Endothelial cell of umbilical vein (primary cell): ENCODE measurements at regions not wholly inside any gene's neighbourhood (a gene's known extent, or its start where the extent isn't known, plus 50 kb on each side); places are given as distances from the start of the nearest gene placed in this dataset.

Source experiments
- BruUV-seq: library from RNA; stranded (reverse); fragments of 400-500 nt; replicated peaks from 2 replicates; lab custom pipeline; 2021; lab: Mats Ljungman, UMichigan
- CTCF ChIA-PET: fragments of 300-600, 350-600 bp; sonication (Branson Sonifier 250); formaldehyde crosslinking; loops from one replicate; lab custom pipeline; 2021; ENCODE audit warnings: antibody characterized with exemption, inconsistent platforms; lab: Charles Lee
- POLR2A ChIA-PET: fragments of 300-600, 350-600 bp; sonication (Branson Sonifier 250); formaldehyde crosslinking; loops from one replicate; lab custom pipeline; 2021; ENCODE audit warnings: antibody characterized with exemption, inconsistent platforms; lab: Charles Lee
- DNase-seq: peaks from one replicate; pipeline ENCODE4 v3.0.0-alpha.2; 2011; ENCODE audit warnings: low read depth, low spot score
- FAIRE-seq: peaks from 2 replicates; lab custom pipeline; 2011; peaks lifted over from hg19 to GRCh38; lab: Jason Lieb, UNC
- H2AFZ ChIP-seq: 2 replicates; pipeline ENCODE4 v1.6.0; 2012; ENCODE audit warnings: low read depth, low read length, control low read depth, inconsistent platforms
- H3K27ac ChIP-seq: 2 replicates; pipeline ENCODE4 v1.5.1; 2011; ENCODE audit warnings: low read depth, mild to moderate bottlenecking, control low read depth, low read length, moderate library complexity; ENCODE audit not compliant: insufficient read depth
- H3K27me3 ChIP-seq, 2 experiments: 2 replicates each; pipeline versions ENCODE4 v1.6.0 to v1.6.1; 2011; ENCODE audit warnings: low read length in 2 of 2, mixed read lengths in 1 of 2; ENCODE audit not compliant: control insufficient read depth in 2 of 2, insufficient read depth in 2 of 2
- H3K36me3 ChIP-seq, 2 experiments: 2 replicates in 1 of 2; 3 replicates in 1 of 2; pipeline ENCODE4 v1.5.1; 2011; ENCODE audit warnings: low read length in 2 of 2, mild to moderate bottlenecking in 1 of 2, moderate library complexity in 1 of 2; ENCODE audit not compliant: control insufficient read depth in 2 of 2, insufficient read depth in 2 of 2; ENCODE audit errors: extremely low read depth in 1 of 2
- H3K4me1 ChIP-seq: 3 replicates; pipeline ENCODE4 v1.5.1; 2011; ENCODE audit warnings: mild to moderate bottlenecking, low read length; ENCODE audit not compliant: control insufficient read depth, insufficient read depth; ENCODE audit errors: extremely low read depth
- H3K4me2 ChIP-seq: 2 replicates; pipeline ENCODE4 v1.6.1; 2011; ENCODE audit warnings: low read length, control low read depth, mixed read lengths; ENCODE audit not compliant: insufficient read depth
- H3K4me3 ChIP-seq, 3 experiments: fragments of 200-600 bp in 1 of 3; sonication (generic), shearing (Covaris generic) in 1 of 3; replicated peaks in 1 of 3; 2 replicates each; pipeline ENCODE4 v1.5.1; 2011 to 2016; ENCODE audit warnings: control low read depth in 3 of 3, low read length in 3 of 3, mild to moderate bottlenecking in 2 of 3, inconsistent platforms in 1 of 3, low read depth in 1 of 3, moderate library complexity in 1 of 3; ENCODE audit not compliant: insufficient read depth in 1 of 3
- H3K79me2 ChIP-seq: 2 replicates; pipeline ENCODE4 v1.6.0; 2012; ENCODE audit warnings: low read length, inconsistent platforms; ENCODE audit not compliant: control insufficient read depth, insufficient read depth
- H3K9ac ChIP-seq: replicated peaks from 2 replicates; pipeline ENCODE3; 2011; ENCODE audit warnings: low read length, control low read depth; ENCODE audit not compliant: insufficient read depth; ENCODE audit errors: extremely low read depth
- H3K9me1 ChIP-seq: replicated peaks from 3 replicates; pipeline ENCODE4 v1.6.0; 2011; ENCODE audit warnings: mild to moderate bottlenecking, low read length; ENCODE audit not compliant: control insufficient read depth, insufficient read depth; ENCODE audit errors: extremely low read depth
- H3K9me3 ChIP-seq: replicated peaks from 2 replicates; pipeline ENCODE4 v1.5.1; 2012; ENCODE audit warnings: low read length, inconsistent platforms; ENCODE audit not compliant: control insufficient read depth, insufficient read depth
- H4K20me1 ChIP-seq: replicated peaks from 2 replicates; pipeline ENCODE3; 2011; ENCODE audit warnings: mild to moderate bottlenecking, low read length; ENCODE audit not compliant: control insufficient read depth, insufficient read depth; ENCODE audit errors: extremely low read depth
- CTCF ChIP-seq, 2 donors: IDR thresholded peaks; 1 replicate in 1 of 2; 2 replicates in 1 of 2; pipeline ENCODE4 v1.5.1; 2011; ENCODE audit warnings: low read length in 2 of 2, mild to moderate bottlenecking in 2 of 2, moderate library complexity in 2 of 2, control low read depth in 1 of 2, inconsistent platforms in 1 of 2, low read depth in 1 of 2; ENCODE audit not compliant: insufficient read depth in 1 of 2; ENCODE audit errors: extremely low read depth in 1 of 2
- EZH2 ChIP-seq: IDR thresholded peaks from 2 replicates; pipeline ENCODE4 v1.6.1; 2012; ENCODE audit warnings: borderline replicate concordance, low read depth, mild to moderate bottlenecking, moderate library complexity, low read length, inconsistent platforms; ENCODE audit not compliant: severe bottlenecking
- FOS ChIP-seq: IDR thresholded peaks from 2 replicates; pipeline ENCODE4 v1.6.1; 2011; ENCODE audit warnings: mild to moderate bottlenecking, low read length, moderate library complexity, borderline replicate concordance; ENCODE audit not compliant: insufficient read depth
- GATA2 ChIP-seq: IDR thresholded peaks from 2 replicates; pipeline ENCODE4 v1.7.0; 2011; ENCODE audit warnings: low read depth, mild to moderate bottlenecking, moderate library complexity, mixed read lengths, low read length; ENCODE audit not compliant: insufficient read length, insufficient read depth
- JUN ChIP-seq: IDR thresholded peaks from 2 replicates; pipeline ENCODE4 v1.6.1; 2011; ENCODE audit warnings: borderline replicate concordance, low read depth; ENCODE audit not compliant: insufficient read length, insufficient read depth
- MAX ChIP-seq: IDR thresholded peaks from 2 replicates; pipeline ENCODE4 v1.6.1; 2011; ENCODE audit not compliant: insufficient read depth, insufficient read length
- MYC ChIP-seq: IDR thresholded peaks from one replicate; pipeline ENCODE4 v1.6.1; 2011; ENCODE audit warnings: mild to moderate bottlenecking, low read depth, low read length
- POLR2A ChIP-seq: IDR thresholded peaks from 2 replicates; pipeline ENCODE4 v1.6.1; 2012; ENCODE audit warnings: low read depth, mild to moderate bottlenecking, control low read depth, low read length
- POLR2AphosphoS5 ChIP-seq: IDR thresholded peaks from 2 replicates; pipeline ENCODE4 v1.6.1; 2012; ENCODE audit warnings: low read depth, mild to moderate bottlenecking, control low read depth, low read length, moderate library complexity; ENCODE audit not compliant: insufficient read depth
- dilution Hi-C: fragments of 300-500 bp; cut with MboI; formaldehyde crosslinking; loops from one replicate; pipeline ENCODE4 v1.15.0; 2019; ENCODE audit warnings: low sequenced_read_pairs; ENCODE audit not compliant: extremely low pct_ligation_motif_present
- intact Hi-C: fragments of 100-400 bp; cut with micrococcal nuclease; formaldehyde crosslinking; loops from one replicate; pipeline ENCODE4 v1.10.0; 2022

- CTCF ChIA-PET = no interaction called here
- H3K4me1 ChIP-seq = no peaks in the 10 kb centered on the region
- dilution Hi-C loops (no loop called here), intact Hi-C loops (no loop called here)
- H4K20me1 ChIP-seq = no peaks in the 10 kb centered on the region
- H3K9me3 ChIP-seq = no peaks in the 10 kb centered on the region
- TF ChIP-seq EZH2 = no peak
- TF ChIP-seq JUN = no peak
- TF ChIP-seq POLR2A = no peak
- no peak for TF ChIP-seq GATA2
- no peak for TF ChIP-seq POLR2AphosphoS5
- TF ChIP-seq MAX = no peak
- no peak for TF ChIP-seq CTCF (IDR thresholded peaks at IDR 0.05; ENCODE audit: extremely low read depth in 1 of 2, insufficient read depth in 1 of 2, low read depth in 1 of 2, low read length in 2 of 2)
- TF ChIP-seq FOS = no peak
- TF ChIP-seq MYC = no peak
- BruUV-seq = no TSS peak
- no peak overlapping the region for H3K9ac ChIP-seq
- H3K27ac ChIP-seq = no peak overlapping the region
- FAIRE-seq (no peak), DNase-seq (no peak)
- H3K79me2 ChIP-seq = no peaks in the 10 kb centered on the region
- POLR2A ChIA-PET = no interaction called here
- H3K4me2 ChIP-seq = no peak overlapping the region
- H3K9me1 ChIP-seq = no peaks in the 10 kb centered on the region
- no peaks in the 10 kb centered on the region for H3K36me3 ChIP-seq
- no peaks in the 10 kb centered on the region for H3K27me3 ChIP-seq
- H2AFZ ChIP-seq = no peak overlapping the region
- no peak overlapping the region for H3K4me3 ChIP-seq
Measured at GRCh38 chr2:3066831-3067230, 310.8 kb downstream of the EIPR1 start.
